Mucosa of gallbladder (tissue), 1 donor: ENCODE measurements at regions not wholly inside any gene's neighbourhood (a gene's known extent, or its start where the extent isn't known, plus 50 kb on each side); places are given as distances from the start of the nearest gene placed in this dataset.

ENCODE experiments used
- DNase-seq: peaks from one replicate; pipeline ENCODE4 v3.0.0-alpha.2; 2020; ENCODE audit warnings: low spot score
- donor health status: DM: no; HTN: no; CAD: no.

DNA sequence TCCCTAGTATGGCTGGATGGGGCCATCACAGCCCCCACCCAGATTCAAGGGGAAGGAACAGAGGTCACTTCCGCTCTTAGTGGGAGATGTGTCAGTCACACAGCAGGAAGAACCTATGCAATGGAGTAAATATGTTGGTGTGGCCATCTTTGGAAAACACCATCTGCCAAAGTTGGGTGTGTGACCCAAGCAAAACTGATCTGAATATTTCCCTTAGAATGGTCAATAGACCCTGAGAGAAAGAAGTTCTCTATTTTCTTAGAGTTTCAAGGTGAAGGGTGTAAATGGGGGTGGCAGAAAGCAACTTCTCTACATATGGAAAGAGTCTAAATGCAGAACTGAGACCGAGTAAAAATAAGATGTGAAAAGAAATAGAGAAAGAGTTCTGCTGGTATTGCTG lies 212.7 kb downstream of the ESM1 start:
- DNase-seq = no peak

DNA sequence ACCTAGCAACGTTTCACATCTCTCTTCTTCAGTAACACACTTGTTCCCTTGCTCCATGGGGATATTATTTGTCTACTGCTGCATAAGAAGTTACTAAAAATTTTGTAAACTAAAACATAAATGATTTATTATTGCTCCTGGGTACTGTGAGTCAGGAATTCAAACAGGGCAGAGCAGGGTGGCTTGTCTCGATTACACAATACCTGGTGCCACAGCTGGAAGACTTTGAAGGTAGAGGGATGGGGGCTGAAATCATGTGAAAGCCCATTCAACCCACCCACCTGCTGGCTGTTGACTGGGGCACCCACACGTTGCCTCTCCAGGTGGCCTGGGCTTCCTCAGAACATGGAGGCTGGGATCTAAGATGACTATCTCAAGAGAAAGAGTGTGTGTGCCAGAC lies 213.2 kb downstream of the ESM1 start:
- no peak for DNase-seq

DNA sequence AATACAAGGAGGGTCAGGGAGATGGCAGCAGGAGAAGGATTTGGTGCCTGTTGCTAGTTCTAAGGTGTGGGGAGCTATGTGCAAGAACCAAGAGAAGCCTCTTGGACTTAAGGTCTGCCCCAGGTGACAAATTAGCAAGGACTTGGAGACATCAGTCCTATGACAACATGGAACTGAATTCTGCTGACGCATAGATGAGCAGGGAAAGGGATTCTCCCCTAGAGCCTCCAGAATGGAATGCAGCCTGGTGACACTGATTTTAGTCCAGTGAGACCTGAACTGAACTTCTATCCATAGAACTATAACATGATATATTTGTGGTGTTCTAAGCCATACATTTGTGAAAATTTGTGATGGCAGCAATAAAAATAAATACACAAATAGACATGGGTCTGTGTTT lies 215.6 kb downstream of the ESM1 start:
- DNase-seq = no peak

DNA sequence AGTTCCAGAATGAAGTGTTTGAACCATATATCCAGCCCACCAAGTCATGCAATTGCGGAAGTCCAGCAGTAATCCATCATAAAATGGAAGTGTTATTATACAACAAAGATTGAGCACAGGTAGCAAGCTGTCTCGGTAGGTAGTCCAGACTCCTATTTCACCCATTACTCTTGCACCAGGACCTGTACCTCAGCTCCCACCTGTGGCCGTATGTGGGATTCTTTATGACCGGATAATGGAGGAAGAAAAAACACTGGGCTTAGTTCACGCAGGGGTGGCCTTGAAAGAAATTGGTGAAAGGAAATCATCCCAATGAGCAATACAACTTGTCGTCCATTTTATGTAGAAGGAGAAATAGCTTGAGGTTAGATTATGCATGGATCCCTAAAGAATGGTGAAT lies 216.3 kb downstream of the ESM1 start:
- DNase-seq = no peak

DNA sequence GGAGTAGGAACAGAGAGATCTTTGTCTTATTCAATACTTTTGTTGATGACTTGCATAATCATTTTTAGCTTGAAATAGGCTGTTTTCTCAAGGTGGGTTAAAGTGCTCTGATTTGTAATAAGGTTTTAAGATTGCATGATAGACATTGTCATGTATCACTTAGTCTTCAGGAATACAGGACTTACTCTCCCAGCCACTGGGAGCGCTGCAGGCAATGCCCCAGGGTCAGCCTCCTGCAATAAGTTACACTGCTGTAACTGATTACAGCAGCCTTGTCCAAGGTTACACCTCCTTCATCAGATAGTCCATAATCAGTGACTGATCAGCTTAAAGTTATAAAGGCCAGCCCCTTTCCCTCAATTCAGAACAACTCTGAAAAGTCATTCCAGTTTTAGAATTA lies 218.6 kb downstream of the ESM1 start:
- no peak for DNase-seq

DNA sequence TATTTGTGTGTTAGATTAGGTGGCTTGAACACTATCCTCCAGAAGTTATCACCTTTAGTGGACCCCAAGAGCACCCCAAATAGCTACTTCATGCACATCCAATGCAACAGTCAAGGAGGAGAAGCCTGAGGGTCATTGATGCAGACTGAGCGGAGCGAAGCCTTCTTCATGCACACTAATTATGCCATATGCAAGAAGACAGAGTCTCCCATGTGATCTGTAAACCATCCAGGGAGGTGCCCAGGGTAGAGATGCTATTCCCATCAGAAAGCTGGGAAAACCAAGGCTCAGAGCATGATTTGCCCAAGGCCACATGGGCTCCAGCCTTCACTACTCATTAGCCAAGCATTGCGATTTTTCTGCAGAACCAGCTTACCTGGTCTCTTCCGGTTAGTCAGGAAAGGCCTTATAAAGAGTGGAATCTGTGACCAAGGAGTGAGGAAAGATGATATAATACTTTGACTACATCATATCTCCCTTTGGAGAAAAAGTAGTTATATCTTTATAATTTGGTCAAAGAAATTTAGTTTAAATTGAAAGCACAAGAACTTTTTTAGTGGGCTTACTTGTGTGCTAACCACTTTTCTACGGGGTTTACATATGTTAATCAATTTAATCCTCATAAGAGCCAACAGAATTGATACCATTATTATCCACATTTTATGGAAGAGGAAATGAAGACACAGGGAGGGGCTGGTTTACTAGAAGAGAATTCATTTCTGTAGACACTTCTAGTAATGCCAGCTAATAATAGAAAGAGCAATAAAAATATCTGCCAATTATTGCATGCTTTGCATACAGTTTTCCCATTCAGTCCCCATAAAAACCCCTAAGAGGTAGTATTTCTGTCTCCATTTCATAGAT lies 220.0 kb downstream of the ESM1 start:
- no peak for DNase-seq

DNA sequence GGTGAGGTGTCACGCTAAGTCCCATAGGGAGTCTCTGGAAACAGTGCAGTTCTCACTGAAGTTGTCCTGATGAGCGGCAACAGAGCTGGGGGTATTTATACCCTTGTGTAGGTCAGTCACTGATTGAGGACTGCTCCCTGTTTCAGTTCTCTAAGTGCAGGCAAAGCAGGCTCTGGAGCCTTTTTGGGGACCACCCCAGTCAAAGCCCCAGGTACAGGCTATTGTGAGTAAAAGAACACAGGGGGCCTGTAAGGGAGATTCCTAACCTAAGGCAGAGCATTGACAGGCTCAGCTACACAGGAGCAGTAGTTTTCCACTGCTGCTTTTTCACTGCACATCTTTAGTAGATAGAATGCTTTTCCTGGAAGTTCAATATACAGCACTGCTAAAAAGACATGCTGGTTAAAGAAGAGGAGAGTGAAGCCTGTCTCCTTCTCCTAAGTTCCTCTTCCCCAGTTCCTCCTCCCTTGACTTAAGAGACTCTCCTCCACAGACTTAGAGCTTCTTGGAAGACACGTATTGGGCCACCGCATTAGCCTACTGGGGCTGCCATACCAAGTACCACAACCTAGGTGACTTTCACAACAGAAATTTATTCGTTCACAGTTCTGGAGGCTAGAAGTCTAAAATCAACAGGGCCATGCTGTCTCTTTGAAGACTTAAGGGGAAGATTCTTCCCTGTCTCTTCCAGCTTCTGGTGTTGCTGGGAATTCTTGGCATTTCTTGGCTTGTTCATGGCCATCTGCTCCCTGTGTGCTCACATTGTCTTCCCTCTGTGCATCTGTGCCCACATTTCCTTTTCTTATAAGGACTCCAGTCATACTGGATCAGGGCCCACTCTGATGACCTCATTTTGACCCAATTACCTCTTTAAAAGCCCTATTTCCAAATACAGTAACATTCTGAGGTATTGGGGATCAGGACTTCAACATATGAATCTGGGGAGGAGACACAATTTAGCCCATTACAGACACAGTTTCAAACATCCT lies 221.0 kb downstream of the ESM1 start:
- no peak for DNase-seq

DNA sequence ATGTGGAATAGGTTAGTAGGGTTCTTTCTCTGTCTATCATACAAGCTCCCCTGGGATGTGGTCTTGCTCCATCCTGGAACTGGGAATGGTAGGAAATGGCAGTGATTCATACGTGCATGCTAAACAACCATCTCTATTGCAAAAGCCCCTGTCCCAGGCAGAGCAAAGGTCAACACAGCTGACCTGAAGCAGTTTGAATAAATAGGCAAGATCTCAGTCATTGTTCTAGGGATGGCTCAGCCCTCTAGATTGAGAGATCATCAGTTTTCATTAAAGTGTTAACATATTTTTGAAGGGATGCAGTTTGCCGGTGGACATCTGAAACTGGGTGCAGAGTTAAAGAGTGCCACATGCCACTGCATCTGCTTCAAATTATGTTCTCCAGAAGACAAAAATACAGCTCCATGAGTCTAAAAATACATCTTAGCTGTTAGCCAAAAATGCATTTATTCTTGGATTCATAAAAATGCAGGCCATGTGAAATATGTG lies 224.1 kb downstream of the ESM1 start:
- no peak for DNase-seq

DNA sequence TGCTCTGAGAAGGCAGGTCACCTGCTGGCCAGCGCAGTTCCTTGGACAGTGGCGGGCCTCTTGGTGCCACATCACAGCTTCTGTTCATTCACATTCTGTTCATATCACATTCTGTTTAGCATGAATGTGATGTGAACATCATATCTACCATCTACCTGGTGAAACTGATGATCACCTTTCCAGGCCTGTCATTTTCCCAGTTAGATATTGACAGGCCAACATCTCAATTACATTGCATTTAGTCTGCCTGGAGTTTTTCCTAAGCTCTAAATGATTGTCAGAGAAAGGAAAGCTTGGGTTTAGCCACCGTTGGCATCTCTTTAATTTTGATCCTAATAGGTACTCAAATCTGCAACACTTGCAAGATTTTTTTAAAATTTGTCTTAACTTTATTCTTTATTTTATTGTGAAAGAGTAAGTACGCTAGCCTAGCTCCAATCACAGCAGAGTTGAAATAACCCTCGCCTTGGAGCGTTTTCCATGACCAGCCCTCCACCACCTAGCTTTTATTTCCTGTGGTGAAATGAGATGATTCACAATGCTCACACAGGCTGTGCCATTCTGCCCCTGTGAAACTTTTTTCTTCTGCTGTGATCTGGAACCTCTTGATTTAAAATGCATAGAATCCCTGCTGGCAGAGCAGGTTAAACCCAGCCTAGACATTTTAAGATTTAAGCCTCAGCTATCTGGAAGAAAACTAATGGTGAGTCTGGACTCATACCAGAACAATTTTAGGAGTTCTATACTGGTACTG lies 225.0 kb downstream of the ESM1 start:
- DNase-seq = no peak

DNA sequence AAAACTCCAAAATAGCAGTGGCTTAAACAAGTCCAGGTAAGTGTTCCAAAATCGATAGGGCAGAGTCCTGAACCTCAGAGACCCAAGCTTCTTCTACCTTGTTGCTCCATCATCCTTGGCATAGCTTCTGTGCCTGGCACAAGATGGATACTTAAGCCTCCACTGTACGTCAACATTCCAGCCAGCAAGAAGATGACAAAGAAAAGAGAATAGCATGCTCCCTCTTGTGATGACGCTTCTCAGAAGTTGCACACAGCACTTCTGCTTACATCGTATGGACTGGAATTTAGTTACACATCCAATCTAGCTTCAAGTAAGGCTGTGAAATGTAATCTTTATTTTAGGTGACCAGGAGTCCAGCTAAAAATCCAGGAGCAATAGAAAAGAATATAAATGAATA lies 227.4 kb downstream of the ESM1 start:
- peak; percentile 30 for DNase-seq

DNA sequence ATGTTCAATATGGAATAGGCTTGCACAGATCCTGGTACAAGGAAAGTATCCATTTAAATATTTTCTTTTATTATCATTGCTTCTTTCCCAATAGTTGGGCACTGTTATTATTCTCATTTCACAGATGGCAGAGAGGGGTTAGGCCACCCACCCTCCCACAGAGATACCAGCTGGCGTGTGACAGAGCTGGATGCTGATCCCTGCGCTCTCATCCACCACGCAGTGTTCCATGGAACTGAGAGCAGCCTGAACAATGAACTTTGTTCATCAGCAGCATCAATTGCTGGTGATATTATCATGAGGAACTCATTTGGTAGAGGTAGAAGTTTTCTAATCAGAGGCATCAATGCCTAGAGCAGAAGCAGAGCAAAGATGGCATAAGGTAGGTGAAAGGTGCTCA lies 227.9 kb downstream of the ESM1 start:
- no peak for DNase-seq

DNA sequence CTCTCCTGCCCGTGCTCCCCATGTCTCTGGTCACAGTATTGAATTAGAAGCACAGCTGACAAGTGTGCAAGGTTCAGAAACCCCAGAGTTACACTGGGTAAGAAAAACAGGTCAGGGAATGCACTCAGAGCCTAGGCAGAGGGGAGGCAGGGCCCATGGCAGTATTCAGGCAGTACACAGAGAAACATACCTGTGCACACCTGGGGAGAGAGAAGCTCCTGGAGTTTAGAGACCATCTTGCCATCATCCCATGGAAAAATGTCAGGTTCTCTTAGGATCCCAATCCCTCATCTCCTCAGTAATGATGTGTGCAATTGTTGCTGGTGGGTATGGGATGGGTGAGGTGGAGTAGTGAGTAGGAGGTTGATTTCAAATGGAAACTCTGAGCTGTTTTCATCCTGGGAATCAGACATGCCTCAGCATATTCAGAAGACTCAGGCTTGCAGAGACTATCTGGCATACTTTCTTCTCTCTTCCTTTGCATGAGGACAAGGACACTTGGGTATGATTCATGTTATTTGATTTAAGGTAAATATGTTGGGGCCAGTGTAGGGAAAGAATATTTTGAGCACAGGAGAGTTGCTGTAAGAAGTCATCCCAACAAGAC lies 228.5 kb downstream of the ESM1 start:
- no peak for DNase-seq

DNA sequence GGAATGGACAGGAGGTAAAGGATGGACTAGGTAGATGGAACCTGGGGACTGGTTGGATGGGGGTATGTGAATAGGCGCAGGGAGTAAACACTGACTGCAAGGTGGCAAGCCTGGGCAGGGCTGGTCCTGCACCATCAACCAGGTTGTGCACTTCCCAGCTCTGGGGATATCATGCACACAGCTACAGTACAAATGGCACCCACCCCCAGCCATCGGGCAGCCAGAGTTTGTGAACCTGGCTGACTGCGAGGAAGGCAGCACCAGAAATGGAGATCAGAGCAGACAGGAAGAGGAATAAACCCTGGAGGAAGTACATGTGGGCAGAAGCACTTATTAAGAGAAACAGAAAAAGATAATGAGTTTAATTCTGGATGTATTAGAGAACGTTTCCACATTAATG lies 229.1 kb downstream of the ESM1 start:
- no peak for DNase-seq

DNA sequence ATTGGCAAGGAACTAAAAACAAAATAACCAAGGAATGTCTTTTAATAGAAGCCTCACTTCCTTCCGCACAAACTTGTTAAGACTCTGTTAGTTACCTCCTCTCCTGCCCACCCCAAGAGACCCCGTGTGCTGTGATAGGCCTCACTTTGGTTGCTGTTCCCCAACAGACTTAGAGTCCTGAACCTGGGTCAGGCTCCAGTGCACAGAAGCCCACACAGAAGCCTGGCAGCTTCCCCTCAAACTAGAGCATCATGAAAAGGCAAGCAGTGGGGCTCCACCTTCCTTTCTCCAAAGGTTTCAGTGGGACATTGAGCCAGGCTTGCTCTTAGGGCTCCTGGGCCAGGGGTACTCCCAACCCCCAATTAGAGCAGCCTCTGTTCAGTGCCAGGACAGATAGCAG lies 230.5 kb downstream of the ESM1 start:
- no peak for DNase-seq

DNA sequence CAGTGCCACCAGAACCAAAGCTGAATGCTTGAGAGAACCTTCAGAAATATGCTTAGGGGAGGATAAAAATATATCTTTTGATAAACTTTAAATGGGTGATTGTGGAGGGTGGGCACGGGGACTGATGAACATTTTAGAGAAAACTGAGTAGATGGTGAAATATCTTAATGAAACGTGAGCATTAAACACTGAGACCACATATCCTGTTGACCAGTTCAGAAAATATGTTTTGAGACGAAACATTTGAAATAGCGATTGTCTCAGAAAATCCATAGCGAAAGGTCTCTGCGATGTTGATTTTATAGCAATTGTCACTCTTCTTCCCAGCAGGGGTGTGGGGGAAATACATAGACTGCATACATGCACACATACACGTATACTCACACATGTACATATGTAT lies 231.0 kb downstream of the ESM1 start:
- DNase-seq = no peak

DNA sequence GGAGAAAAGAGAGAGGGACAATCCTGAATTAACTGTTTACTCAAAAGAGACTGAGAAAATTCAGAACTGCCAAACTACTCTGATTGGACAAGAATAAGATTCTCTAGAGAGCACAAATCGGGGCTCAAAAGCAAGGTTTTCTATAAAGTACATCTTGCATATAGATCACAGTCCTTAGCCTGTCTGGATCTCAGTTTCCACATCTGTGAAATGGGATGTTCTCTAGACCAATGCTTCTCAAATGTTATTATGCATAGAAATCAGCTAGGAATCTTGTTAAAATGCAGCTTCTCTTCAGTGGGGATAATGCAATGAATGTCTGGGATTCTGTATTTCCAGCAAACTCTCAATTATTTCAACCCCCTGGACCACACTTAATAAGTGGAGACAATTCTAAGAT lies 231.6 kb downstream of the ESM1 start:
- DNase-seq = no peak

DNA sequence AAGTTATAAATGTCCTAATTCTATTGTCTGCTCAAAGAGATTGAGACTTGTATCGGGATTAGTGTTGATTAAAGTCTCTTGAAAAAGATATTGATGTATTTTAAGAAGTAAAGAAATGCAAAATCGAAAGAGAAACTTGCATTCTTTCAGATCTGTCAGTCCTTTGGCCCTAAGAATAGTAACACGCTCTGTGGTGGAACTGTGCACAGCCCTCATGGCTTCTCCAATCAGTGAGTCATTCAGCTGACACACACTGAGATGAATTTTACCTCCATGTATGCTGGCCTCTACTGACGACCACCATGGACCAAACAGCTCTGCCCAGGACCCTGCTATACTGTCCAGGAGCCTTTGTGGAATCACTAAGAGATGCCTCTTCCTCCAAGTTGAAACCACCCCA lies 232.4 kb downstream of the ESM1 start:
- DNase-seq = no peak

DNA sequence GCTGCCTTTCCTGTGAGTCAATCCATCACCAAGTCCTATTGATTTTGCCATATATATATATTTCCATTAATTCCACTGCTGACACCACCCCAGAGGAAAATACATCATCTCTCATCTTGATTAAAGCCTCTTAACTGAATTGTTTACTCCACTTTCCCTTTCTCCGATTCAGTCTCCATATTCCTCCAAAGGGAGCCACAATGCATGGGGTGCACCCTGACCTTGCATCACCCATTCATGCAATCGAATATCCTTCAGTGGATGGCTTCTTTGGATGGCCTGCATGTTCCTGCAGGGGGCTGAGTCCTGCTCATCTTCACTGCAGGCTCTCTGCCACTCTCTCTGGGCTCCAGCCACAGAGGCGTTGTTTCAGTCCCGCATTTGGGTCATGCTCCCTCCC lies 231.0 kb downstream of the SNX18 start:
- DNase-seq = no peak

DNA sequence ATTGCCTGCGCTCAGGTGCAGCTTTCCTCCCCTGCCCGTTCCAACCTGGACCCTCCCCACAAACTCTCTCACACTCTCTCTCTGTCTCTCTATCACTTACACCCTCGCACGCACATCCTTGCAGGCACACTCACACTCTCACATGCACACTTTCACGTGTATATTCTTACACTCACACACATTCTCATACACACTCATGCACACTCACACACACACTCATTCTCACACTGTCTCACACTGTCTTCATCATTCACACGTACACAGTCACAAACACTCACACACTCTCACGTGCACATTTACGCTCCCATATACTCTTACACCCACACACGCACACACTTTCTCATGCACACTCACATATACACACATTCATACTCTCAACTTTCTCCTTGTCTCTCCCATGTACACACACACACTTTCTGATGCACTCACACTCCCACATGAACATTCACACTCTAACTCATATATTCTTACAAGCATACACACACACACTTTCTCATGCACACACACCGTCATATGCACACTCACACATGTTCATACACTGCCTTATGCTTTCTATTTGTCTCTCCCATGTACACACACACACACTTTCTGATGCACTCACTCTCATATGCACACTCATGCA lies 229.3 kb downstream of the SNX18 start:
- no peak for DNase-seq

DNA sequence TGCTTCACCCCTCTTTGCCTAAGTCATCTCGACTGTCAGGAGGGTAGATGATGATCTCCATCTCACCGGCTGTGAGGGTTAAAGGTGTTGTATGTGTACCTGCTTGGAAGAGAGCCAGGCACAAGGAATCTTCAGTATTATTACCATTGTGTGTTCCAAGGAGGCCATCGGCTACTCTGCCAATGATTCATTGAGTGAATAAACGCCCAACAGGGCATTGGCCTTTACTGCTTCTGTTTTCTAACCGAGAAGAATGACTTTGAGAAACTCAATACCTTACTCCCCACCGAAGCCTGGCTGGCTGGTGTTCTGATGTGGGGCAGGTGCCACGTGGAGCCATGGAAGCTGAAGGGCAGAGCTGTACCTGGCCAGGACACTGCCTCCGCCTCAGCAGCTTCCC lies 228.8 kb downstream of the SNX18 start:
- peak; percentile 25 for DNase-seq

DNA sequence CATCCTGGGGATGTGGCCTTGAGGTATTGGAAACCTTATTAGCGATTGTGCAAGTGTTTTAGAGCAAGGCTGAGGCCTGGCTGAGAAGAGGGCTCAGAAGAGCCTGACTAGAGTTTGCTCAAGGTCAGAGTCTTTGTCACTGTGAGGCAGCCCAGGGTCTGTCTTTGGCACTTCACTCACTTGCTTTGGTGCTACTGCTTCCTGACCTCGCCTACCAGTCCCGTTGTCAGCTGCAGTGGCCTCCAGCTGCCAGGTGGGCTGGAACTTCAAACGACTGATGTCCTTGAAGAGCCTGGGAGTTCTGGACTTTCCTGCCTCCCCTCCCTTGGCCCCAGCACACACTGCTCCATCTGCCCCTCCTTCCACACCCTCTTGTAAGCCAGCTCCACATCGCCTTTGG lies 228.0 kb downstream of the SNX18 start:
- DNase-seq = no peak
